ENCODE measurements at regions not wholly inside any gene's neighbourhood (a gene's known extent, or its start where the extent isn't known, plus 50 kb on each side); places are given as distances from the start of the nearest gene placed in this dataset.
"Not testable (repeated sequence)": the region's sequence is repeated elsewhere in the genome, so short reads cannot be mapped to it uniquely, and the experiment has no call there.

- H3K27ac ChIP-seq = no peak overlapping the region
- DNase-seq (ENCODE audit: low read depth, low spot score) = no peak
These were observed 102.1 kb downstream of the SHCBP1 start for GRCh38 chr16:46519063-46519462.

DNA sequence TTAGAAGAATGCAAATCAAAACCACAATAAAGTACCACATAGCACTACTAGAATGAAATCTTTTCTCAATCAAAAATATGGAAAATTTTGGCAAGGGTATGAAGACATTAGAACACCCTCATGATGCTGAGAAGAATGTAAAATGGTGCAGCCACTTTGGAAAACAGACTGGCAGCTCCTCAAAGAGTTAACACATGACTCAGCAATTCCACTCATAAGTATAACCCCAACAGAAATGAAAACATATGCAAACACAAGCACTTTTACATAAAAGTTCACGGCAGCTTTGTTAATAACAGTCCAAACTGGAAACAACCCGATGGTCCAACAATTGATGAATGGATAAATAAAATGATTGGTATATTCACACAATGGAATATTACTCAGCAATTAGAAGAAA is 124.5 kb downstream of the SHCBP1 start:
- DNase-seq (ENCODE audit: low read depth, low spot score) = no peak
- no peak overlapping the region for H3K27ac ChIP-seq

GRCh38 chr16:46482895-46483294 is 138.3 kb downstream of the SHCBP1 start:
- no peak overlapping the region for H3K27ac ChIP-seq
- no peak for DNase-seq (ENCODE audit: low read depth, low spot score)

GRCh38 chr16:46466239-46466638 is 154.9 kb downstream of the SHCBP1 start:
- no peak overlapping the region for H3K27ac ChIP-seq
- no peak for DNase-seq (ENCODE audit: low read depth, low spot score)

DNA sequence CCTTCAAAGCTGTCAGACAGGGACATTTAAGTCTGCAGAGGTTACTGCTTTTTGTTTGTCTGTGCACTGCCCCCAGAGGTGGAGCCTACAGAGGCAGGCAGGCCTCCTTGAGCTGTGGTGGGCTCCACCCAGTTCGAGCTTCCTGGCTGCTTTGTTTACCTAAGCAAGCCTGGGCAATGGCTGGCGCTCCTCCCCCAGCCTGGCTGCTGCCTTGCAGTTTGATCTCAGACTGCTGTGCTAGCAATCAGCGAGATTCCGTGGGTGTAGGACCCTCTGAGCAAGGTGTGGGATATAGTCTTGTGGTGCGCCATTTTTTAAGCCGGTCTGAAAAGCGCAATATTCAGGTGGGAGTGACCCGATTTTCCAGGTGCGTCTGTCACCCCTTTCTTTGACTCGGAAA is 166.4 kb downstream of the SHCBP1 start:
- H3K27ac ChIP-seq; DNase-seq (ENCODE audit: low read depth, low spot score): not testable (repeated sequence)

- DNase-seq (ENCODE audit: low read depth, low spot score) = no peak
- H3K27ac ChIP-seq = no peak overlapping the region
These were observed 192.8 kb downstream of the SHCBP1 start for GRCh38 chr16:46428108-46429061.

- no peak for DNase-seq (ENCODE audit: low read depth, low spot score)
- H3K27ac ChIP-seq = no peak overlapping the region
These were observed 193.7 kb downstream of the SHCBP1 start for GRCh38 chr16:46427340-46428107.

DNA sequence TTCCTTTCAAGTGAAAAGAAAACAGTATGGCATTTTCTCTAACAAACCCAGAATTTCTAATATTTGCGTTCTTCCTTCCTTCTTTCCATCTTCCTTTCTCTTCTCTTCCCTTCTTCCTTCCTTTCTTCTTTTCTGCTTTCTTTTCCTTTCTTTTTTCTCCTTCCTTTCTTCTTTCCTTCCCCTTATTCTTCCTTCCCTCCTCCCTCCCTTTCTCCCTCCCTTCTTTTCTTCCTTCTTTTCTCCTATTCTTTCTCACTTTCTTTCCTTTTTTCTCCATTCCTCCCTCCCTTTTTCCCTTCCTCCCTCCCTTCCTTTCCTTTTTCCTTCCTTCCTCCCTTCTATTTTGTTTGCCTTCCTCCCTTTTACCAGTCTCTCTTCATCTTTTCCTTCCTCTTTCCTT is 194.8 kb downstream of the SHCBP1 start:
- H3K27ac ChIP-seq = no peak overlapping the region
- no peak for DNase-seq (ENCODE audit: low read depth, low spot score)

DNA sequence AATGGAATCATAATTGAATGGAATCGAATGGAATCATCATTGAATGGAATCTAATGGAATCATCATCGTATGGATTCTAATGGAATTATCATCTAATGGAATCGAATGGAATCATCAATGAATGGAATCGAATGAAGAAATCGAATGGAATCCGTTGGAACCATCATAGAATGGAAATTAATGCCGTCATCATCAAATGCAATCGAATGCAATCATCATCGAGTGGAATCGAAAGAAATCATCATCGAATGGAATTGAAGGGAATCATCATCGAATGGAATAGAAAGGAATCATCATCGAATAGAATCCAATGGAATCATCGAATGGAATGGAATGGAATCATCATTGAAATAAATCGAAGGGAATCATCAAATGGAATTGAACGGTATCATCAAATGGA is 217.2 kb downstream of the SHCBP1 start:
- no peak for DNase-seq (ENCODE audit: low read depth, low spot score)
- H3K27ac ChIP-seq = no peak overlapping the region

DNA sequence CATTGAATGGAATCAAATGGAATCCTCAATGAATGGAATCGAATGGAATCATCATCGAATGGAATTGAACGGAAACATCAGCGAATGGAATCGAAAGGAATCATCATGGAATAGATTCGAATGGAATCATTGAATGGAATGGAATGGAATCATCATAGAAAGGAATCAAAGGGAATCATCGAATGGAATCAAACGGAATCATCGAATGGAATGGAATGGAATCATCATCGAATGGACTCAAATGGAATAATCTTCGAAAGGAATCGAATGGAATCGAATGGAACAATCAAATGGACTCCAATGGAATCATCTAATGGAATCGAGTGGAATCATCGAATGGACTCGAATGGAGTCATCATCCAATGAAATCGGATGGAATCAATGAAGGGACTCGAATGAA is 222.6 kb downstream of the SHCBP1 start:
- DNase-seq (ENCODE audit: low read depth, low spot score); H3K27ac ChIP-seq: not testable (repeated sequence)

DNA sequence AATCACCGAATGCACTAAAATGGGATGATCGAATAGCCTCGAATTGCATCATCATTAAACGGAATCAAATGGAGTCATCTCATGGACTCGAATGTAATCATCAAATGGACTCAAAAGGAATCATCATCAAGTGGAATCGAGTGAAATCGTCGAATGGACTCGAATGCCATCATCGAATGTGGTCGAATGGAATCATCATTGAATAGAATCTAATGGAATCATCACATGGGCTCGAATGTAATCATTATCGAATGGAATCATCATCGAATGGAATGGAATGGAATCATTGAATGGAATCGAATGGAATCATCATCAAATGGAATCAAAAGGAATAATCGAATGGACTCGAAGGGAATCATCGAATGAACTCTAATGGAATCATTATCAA is 224.3 kb downstream of the SHCBP1 start:
- not testable (repeated sequence) for H3K27ac ChIP-seq; DNase-seq (ENCODE audit: low read depth, low spot score)

DNA sequence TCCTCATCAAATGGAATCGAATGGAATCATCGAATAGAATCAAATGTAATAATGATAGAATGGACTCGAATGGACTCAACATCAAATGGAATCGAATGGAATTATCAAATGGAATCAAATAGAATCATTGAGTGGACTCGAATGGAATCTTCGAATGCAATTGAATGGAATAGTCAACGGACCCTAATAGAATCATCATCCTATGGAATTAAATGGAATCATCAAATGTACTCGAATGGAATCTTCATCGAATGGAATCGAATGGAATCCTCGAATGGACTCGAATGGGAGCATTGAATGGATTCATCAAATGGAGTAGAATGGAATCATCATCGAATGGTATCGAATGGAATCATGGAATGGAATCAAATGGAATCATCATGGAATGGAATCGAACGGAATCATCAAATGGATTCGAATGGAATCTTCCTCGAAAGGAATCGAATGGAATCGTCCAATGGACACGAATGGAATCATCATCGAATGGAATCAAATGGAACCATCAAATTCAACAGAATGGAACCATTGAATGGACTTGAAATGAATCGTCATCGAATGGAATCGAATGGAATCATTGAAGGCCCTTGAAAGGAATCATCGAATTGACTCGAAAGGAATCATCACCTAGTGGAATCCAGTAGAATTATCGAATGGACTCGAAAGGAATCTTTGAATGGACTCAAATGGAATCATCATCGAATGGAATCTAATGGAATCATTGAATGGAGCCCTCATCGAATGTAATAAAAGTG is 224.9 kb downstream of the SHCBP1 start:
- not testable (repeated sequence) for H3K27ac ChIP-seq; DNase-seq (ENCODE audit: low read depth, low spot score)

DNA sequence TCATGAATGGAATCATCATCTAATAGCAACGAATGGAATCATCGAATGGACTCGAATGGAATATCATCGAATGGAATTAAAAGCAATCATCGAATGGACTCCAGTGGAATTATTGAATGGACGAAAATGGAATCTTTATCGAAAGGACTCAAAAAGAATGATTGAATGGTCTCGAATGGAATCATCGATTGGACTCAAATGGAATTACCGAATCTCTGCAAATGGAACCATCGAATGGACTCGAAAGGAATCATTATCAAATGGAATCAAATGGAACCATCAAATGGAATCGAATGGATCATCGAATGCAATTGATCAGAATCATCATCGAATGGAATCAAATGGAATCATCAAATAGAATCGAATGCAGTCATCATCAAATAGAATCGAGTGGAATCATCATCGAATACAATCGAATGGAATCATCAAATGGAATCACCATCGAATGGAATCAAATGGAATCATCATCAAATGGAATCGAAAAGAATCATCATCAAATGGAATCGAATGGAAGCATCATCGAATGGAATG is 225.7 kb downstream of the SHCBP1 start:
- DNase-seq (ENCODE audit: low read depth, low spot score); H3K27ac ChIP-seq: not testable (repeated sequence)

- not testable (repeated sequence) for H3K27ac ChIP-seq; DNase-seq (ENCODE audit: low read depth, low spot score)
These were observed 226.2 kb downstream of the SHCBP1 start for GRCh38 chr16:46394963-46395362.

DNA sequence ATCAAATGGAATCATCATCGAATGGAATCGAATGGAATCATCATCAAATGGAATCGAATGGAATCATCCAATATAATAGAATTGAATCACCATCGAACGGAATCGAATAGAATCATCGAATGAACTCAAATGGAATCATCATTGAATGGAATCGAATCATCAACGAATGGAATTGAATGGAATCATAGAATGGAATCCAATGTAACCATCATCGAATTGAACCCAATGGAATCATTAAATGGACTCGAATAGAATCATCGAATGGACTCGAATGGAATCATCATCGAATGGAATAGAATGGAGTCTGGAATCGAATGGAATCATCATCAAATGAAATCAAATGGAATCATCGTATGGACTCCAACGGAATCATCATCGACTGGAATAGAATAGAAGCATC is 227.0 kb downstream of the SHCBP1 start:
- DNase-seq (ENCODE audit: low read depth, low spot score); H3K27ac ChIP-seq: not testable (repeated sequence)

DNA sequence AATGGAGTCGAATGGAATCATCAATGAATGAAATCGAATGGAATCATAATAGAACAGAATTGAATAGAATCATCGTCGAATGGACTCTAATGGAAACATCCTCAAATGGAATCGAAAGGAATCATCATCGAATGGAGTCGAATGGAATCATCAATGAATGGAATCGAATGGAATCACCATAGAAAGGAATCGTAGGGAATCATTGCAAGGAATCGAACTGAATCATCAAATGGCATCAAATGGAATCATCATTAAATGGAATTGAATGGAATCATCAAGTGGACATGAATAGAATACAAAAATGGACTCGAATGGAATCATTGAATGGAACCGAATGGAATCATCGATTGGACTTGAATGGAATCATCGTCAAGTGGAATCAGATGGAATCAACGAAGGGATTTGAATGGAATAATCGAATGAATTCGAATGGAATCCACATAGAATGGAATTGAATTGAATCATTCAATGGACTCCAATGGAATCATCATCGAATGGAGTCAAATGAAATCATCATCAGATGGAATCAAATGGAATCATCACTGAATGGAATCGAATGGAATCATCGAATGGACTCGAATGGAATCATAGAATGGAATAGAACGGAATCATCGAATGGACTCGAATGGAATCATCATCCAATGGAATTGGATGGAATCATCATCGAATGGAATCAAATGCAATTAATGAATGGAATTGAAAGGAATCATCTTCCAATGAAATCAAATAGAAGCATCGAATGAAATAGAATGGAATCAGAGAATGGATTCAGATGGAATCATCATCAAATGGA is 228.1 kb downstream of the SHCBP1 start:
- DNase-seq (ENCODE audit: low read depth, low spot score); H3K27ac ChIP-seq: not testable (repeated sequence)

DNA sequence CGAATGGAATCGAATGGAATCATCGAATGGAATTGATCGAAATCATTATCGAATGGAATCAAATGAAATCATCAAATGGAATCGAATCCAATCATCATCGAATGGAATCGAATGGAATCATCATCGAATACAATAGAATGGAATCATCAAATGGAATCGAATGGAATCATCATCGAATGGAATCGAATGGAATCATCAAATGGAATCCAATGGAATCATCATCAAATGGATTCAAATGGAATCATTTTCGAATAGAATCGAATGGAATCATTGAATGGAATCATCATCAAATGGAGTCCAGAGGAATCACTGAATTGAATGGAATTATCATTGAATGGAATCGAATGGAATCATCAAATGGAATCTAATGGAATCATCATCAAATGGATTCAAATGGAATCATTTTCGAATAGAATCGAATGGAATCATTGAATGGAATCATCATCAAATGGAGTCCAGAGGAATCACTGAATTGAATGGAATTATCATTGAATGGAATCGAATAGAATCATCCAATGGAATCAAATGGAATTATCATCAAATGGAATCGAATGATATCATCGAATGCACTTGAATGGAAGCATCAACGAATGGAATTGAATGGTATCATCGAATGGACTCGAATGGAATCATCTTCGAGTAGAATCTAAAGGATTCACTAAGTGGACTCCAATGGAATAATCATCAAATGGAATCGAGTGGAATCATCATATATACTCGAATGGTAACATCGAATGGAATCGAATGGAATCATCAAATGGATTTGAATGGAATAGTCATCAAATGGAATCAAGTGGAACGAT is 230.3 kb downstream of the SHCBP1 start:
- H3K27ac ChIP-seq; DNase-seq (ENCODE audit: low read depth, low spot score): not testable (repeated sequence)

DNA sequence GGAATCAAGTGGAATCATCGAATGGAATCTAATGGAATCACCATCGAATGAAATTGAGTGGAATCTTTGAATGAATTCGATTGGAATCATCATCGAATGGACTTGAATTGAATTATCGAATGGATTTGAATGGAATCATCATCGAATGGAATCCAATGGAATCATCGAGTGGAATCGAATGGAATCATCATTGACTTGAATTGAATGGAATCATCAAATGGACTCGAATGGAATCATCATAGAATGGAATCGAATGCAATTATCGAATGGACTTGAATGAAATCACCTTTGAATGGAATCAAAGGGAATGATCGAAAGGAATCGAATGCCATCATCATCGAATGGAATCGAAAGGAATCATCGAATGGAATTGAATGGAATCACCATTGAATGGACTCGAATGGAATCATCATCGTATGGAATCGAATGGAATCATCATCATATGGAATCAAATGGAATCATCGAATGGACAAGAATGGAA is 231.6 kb downstream of the SHCBP1 start:
- not testable (repeated sequence) for H3K27ac ChIP-seq
- DNase-seq (ENCODE audit: low read depth, low spot score) = peak; percentile 98
